NOMO-1 (cell line): ENCODE measurements at regions not wholly inside any gene's neighbourhood (a gene's known extent, or its start where the extent isn't known, plus 50 kb on each side); places are given as distances from the start of the nearest gene placed in this dataset.
"Not testable (repeated sequence)": the region's sequence is repeated elsewhere in the genome, so short reads cannot be mapped to it uniquely, and the experiment has no call there.

Experiments used
- DNase-seq, 2 experiments: peaks; one replicate each; lab custom pipeline; 2025; ENCODE audit not compliant: unreplicated experiment in 2 of 2; lab: John Stamatoyannopoulos, UW

- DNase-seq = not testable (repeated sequence)
These were observed 66.3 kb downstream of the FAM72C start for GRCh38 chr1:143905214-143906179.

- DNase-seq = not testable (repeated sequence)
These were observed 67.2 kb downstream of the FAM72C start for GRCh38 chr1:143904622-143904979.

- DNase-seq = not testable (repeated sequence)
These were observed 67.7 kb downstream of the FAM72C start for GRCh38 chr1:143903899-143904621.

GRCh38 chr1:143896377-143896776, 75.4 kb downstream of the FAM72C start:
- not testable (repeated sequence) for DNase-seq

GRCh38 chr1:143884932-143885574, 86.7 kb downstream of the FAM72C start:
- DNase-seq = peak in 1 of 2 experiments; percentile 3

- not testable (repeated sequence) for DNase-seq
These were observed 87.3 kb downstream of the FAM72C start for GRCh38 chr1:143884532-143884931.

GRCh38 chr1:143879757-143880536, 91.8 kb downstream of the FAM72C start:
- not testable (repeated sequence) for DNase-seq

GRCh38 chr1:143875947-143876346, 95.8 kb downstream of the FAM72C start:
- not testable (repeated sequence) for DNase-seq

GRCh38 chr1:143874625-143875024, 97.2 kb downstream of the FAM72C start:
- DNase-seq = not testable (repeated sequence)

GRCh38 chr1:143873650-143874049, 98.1 kb downstream of the FAM72C start:
- DNase-seq = not testable (repeated sequence)

- not testable (repeated sequence) for DNase-seq
These were observed 101.4 kb downstream of the FAM72C start for GRCh38 chr1:143870388-143870787.

GRCh38 chr1:143867590-143868220, 104.1 kb downstream of the FAM72C start:
- DNase-seq = not testable (repeated sequence)

- DNase-seq = not testable (repeated sequence)
These were observed 107.8 kb downstream of the FAM72C start for GRCh38 chr1:143863901-143864520.

GRCh38 chr1:143862722-143863121, 109.1 kb downstream of the FAM72C start:
- DNase-seq = not testable (repeated sequence)

- not testable (repeated sequence) for DNase-seq
These were observed 110.5 kb downstream of the FAM72C start for GRCh38 chr1:143861306-143861705.

- DNase-seq = not testable (repeated sequence)
These were observed 115.9 kb downstream of the FAM72C start for GRCh38 chr1:143855867-143856266.

- not testable (repeated sequence) for DNase-seq
These were observed 117.7 kb downstream of the FAM72C start for GRCh38 chr1:143854069-143854468.

GRCh38 chr1:143850637-143851036, 121.1 kb downstream of the FAM72C start:
- not testable (repeated sequence) for DNase-seq

GRCh38 chr1:143848859-143849258, 122.9 kb downstream of the FAM72C start:
- not testable (repeated sequence) for DNase-seq
